ENCODE measurements at regions not wholly inside any gene's neighbourhood (a gene's known extent, or its start where the extent isn't known, plus 50 kb on each side); places are given as distances from the start of the nearest gene placed in this dataset.

DNA sequence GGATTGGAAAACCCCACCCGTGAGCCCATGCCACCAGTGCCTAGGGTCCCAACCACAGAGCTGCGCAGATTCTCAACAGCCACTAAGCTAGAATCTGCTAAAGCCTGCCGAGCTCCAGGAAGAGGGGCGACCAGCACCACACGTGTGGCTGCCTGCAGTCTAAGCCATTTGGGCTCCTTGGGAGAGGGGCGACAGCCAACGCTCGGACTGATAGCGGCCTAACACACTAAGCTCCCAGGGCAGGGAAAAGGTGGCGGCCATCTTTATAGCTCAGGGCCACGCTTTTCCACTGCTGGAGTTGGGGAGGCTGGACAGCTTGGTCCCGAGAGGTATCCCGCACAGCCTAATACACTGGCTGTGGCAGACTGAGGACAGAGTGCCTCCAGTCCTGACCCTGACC, 631.8 kb downstream of the CETN3 start:
- no peak for DNase-seq
- no peak overlapping the region for H3K4me3 Mint-ChIP-seq (ENCODE audit: unreplicated experiment)
- H3K36me3 Mint-ChIP-seq (ENCODE audit: unreplicated experiment): peaks cover 18% of the 10 kb centered on the region
- H3K4me1 Mint-ChIP-seq (ENCODE audit: low read depth, unreplicated experiment): no peaks in the 10 kb centered on the region
- no peak overlapping the region for H3K27ac Mint-ChIP-seq (ENCODE audit: unreplicated experiment)
- H3K9me3 Mint-ChIP-seq (ENCODE audit: unreplicated experiment): peaks cover 4% of the 10 kb centered on the region
- TF ChIP-seq, protein P1, sequence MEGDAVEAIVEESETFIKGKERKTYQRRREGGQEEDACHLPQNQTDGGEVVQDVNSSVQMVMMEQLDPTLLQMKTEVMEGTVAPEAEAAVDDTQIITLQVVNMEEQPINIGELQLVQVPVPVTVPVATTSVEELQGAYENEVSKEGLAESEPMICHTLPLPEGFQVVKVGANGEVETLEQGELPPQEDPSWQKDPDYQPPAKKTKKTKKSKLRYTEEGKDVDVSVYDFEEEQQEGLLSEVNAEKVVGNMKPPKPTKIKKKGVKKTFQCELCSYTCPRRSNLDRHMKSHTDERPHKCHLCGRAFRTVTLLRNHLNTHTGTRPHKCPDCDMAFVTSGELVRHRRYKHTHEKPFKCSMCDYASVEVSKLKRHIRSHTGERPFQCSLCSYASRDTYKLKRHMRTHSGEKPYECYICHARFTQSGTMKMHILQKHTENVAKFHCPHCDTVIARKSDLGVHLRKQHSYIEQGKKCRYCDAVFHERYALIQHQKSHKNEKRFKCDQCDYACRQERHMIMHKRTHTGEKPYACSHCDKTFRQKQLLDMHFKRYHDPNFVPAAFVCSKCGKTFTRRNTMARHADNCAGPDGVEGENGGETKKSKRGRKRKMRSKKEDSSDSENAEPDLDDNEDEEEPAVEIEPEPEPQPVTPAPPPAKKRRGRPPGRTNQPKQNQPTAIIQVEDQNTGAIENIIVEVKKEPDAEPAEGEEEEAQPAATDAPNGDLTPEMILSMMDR (IDR thresholded peaks at IDR 0.05; ENCODE audit: partially characterized antibody, unreplicated experiment): no peak
- no peaks in the 10 kb centered on the region for H3K27me3 Mint-ChIP-seq (ENCODE audit: unreplicated experiment)

DNA sequence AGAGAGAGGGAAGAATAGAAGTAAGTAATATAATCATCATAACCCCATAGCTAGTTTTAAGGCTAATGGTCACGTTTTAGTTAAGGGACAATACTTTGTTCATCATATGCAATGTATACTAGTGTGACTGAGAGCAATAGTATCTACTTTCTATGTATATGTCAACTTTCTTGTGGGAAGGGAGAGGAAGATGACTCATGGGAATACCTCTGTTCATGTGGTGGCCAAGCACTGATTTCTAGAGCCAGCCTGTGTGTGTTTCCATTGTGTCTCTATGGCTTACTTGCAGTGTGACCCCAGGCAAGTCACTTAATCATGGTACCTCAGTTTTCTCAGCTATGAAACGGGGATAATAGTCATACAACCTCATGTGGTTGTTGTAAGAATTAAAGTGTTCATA, 639.6 kb downstream of the CETN3 start:
- Mint-ChIP-seq H3K4me1 (ENCODE audit: low read depth, unreplicated experiment) (no peaks in the 10 kb centered on the region), H3K36me3 (ENCODE audit: unreplicated experiment) (no peaks in the 10 kb centered on the region), H3K27me3 (ENCODE audit: unreplicated experiment) (peaks cover 1% of the 10 kb centered on the region), H3K4me3 (ENCODE audit: unreplicated experiment) (no peak overlapping the region), H3K9me3 (ENCODE audit: unreplicated experiment) (no peaks in the 10 kb centered on the region), H3K27ac (ENCODE audit: unreplicated experiment) (no peak overlapping the region)
- TF ChIP-seq, protein P1 (IDR thresholded peaks at IDR 0.05; ENCODE audit: partially characterized antibody, unreplicated experiment): no peak
- no peak for DNase-seq

DNA sequence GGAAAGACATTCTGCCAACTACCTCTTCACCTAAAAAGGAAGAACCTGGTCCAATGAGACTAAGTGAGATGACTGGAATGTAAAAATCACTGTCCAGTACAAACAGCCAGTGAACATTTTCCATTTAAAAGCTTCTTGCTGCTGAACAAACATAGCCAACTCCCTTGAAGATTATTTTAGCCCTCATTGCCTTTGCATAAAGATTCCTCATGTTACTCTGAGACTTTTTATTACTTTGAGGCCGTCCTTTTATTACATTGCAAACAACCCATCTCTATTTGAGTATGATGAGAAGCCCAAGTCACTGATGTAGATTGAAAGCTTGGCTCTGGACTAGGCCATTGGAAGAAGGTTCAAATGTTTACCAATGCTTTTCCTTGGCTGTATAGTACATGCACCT, 649.8 kb downstream of the CETN3 start:
- TF ChIP-seq, protein P1 (IDR thresholded peaks at IDR 0.05; ENCODE audit: partially characterized antibody, unreplicated experiment): no peak
- Mint-ChIP-seq H3K27me3 (ENCODE audit: unreplicated experiment) (no peaks in the 10 kb centered on the region), H3K27ac (ENCODE audit: unreplicated experiment) (no peak overlapping the region), H3K9me3 (ENCODE audit: unreplicated experiment) (no peaks in the 10 kb centered on the region), H3K36me3 (ENCODE audit: unreplicated experiment) (no peaks in the 10 kb centered on the region), H3K4me3 (ENCODE audit: unreplicated experiment) (no peak overlapping the region), H3K4me1 (ENCODE audit: low read depth, unreplicated experiment) (peaks cover 4% of the 10 kb centered on the region)
- no peak for DNase-seq

DNA sequence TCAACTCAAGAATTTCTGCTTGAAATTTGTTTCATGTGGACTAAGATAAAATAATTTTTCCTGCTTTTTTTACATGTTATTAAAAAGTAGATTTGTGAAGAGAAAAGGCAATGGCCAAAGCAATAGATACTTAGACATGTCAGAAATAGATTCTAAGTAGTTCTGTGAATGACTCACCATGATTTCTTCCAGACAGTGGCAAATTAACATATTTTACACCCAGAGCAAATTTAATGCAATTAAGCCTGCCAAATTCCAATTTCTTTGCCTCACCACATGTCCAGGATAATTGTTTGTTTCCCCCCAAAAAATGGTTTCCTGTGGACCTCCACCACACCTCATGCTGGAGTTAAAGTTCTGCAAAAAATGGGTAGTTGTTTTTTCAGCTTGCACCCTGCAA, 651.4 kb downstream of the CETN3 start:
- DNase-seq: no peak
- Mint-ChIP-seq H3K27ac (ENCODE audit: unreplicated experiment) (no peak overlapping the region), H3K9me3 (ENCODE audit: unreplicated experiment) (no peaks in the 10 kb centered on the region), H3K4me1 (ENCODE audit: low read depth, unreplicated experiment) (peaks cover 4% of the 10 kb centered on the region), H3K4me3 (ENCODE audit: unreplicated experiment) (no peak overlapping the region), H3K36me3 (ENCODE audit: unreplicated experiment) (no peaks in the 10 kb centered on the region), H3K27me3 (ENCODE audit: unreplicated experiment) (no peaks in the 10 kb centered on the region)
- TF ChIP-seq, protein P1 (IDR thresholded peaks at IDR 0.05; ENCODE audit: partially characterized antibody, unreplicated experiment): no peak

DNA sequence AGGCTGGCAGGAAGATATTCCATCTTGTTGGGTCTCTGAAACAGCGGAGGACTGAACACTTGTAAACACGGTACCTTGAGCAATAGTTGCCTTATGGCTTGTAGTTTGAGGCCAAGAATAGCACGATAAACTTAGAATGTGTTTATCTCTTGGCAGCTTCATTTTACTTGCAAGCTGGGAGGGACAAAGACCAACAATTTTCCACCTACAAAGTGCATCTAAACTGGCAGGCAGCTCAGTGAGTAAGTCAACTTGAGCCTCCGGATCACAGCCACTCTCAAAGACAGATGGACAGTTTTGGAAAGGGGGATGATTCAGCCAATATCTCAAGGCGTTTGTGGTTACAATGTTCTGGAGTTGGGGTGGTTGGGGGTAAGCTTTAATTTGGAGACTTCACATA, 652.6 kb downstream of the CETN3 start:
- H3K4me1 Mint-ChIP-seq (ENCODE audit: low read depth, unreplicated experiment): peaks cover 4% of the 10 kb centered on the region
- TF ChIP-seq, protein P1 (IDR thresholded peaks at IDR 0.05; ENCODE audit: partially characterized antibody, unreplicated experiment): no peak
- H3K36me3 Mint-ChIP-seq (ENCODE audit: unreplicated experiment): no peaks in the 10 kb centered on the region
- H3K27me3 Mint-ChIP-seq (ENCODE audit: unreplicated experiment): no peaks in the 10 kb centered on the region
- no peak overlapping the region for H3K27ac Mint-ChIP-seq (ENCODE audit: unreplicated experiment)
- H3K4me3 Mint-ChIP-seq (ENCODE audit: unreplicated experiment): no peak overlapping the region
- no peak for DNase-seq
- H3K9me3 Mint-ChIP-seq (ENCODE audit: unreplicated experiment): no peaks in the 10 kb centered on the region
